Esophagus mucosa (tissue), 1 donor: ENCODE measurements at regions not wholly inside any gene's neighbourhood (a gene's known extent, or its start where the extent isn't known, plus 50 kb on each side); places are given as distances from the start of the nearest gene placed in this dataset.
"Not testable (repeated sequence)": the region's sequence is repeated elsewhere in the genome, so short reads cannot be mapped to it uniquely, and the experiment has no call there.

Source experiments
- ATAC-seq: fragments of 200-7000 bp; cut with Tn5 transposase; one replicate; pipeline ENCODE4 v1.9.1; 2020
- donor health status: DM: yes; HTN: yes; CAD: no.

- no peak for ATAC-seq
These were observed 345.7 kb upstream of the SFSWAP start for GRCh38 chr12:131364903-131365820.

GRCh38 chr12:131365821-131366260 lies 345.0 kb upstream of the SFSWAP start:
- ATAC-seq = no peak

- no peak for ATAC-seq
These were observed 344.5 kb upstream of the SFSWAP start for GRCh38 chr12:131366261-131366871.

- ATAC-seq = not testable (repeated sequence)
These were observed 343.6 kb upstream of the SFSWAP start for GRCh38 chr12:131367067-131367982.

- no peak for ATAC-seq
These were observed 342.8 kb upstream of the SFSWAP start for GRCh38 chr12:131367983-131368667.

- no peak for ATAC-seq
These were observed 342.2 kb upstream of the SFSWAP start for GRCh38 chr12:131368668-131369071.

- no peak for ATAC-seq
These were observed 341.6 kb upstream of the SFSWAP start for GRCh38 chr12:131369094-131369845.

GRCh38 chr12:131370321-131370720 lies 340.6 kb upstream of the SFSWAP start:
- no peak for ATAC-seq

- no peak for ATAC-seq
These were observed 340.0 kb upstream of the SFSWAP start for GRCh38 chr12:131370791-131371347.

GRCh38 chr12:131371401-131372170 lies 339.3 kb upstream of the SFSWAP start:
- peak; percentile 78 for ATAC-seq

GRCh38 chr12:131372171-131372475 lies 338.8 kb upstream of the SFSWAP start:
- no peak for ATAC-seq

- no peak for ATAC-seq
These were observed 338.1 kb upstream of the SFSWAP start for GRCh38 chr12:131372706-131373195.

GRCh38 chr12:131375261-131375971 lies 335.5 kb upstream of the SFSWAP start:
- ATAC-seq = no peak

GRCh38 chr12:131375972-131376345 lies 334.9 kb upstream of the SFSWAP start:
- ATAC-seq = no peak

- no peak for ATAC-seq
These were observed 332.6 kb upstream of the SFSWAP start for GRCh38 chr12:131378176-131378842.

- no peak for ATAC-seq
These were observed 331.8 kb upstream of the SFSWAP start for GRCh38 chr12:131378861-131379665.

- no peak for ATAC-seq
These were observed 331.2 kb upstream of the SFSWAP start for GRCh38 chr12:131379738-131380137.
